ENCODE measurements at regions not wholly inside any gene's neighbourhood (a gene's known extent, or its start where the extent isn't known, plus 50 kb on each side); places are given as distances from the start of the nearest gene placed in this dataset.
A peak's percentile ranks its signal among the peaks of the same experiment; 100 is the strongest.
"Not testable (repeated sequence)": the region's sequence is repeated elsewhere in the genome, so short reads cannot be mapped to it uniquely, and the experiment has no call there.

GRCh38 chr6:169397684-169398083 lies 144.0 kb upstream of the THBS2 start:
- ChIA-PET POLR2A (no interaction called here), CTCF (no interaction called here)
- no peak overlapping the region for H3K27ac Mint-ChIP-seq (ENCODE audit: low read depth, unreplicated experiment)
- no peaks in the 10 kb centered on the region for H3K9me3 Mint-ChIP-seq (ENCODE audit: unreplicated experiment)
- H3K4me1 Mint-ChIP-seq (ENCODE audit: insufficient read depth, unreplicated experiment) = no peaks in the 10 kb centered on the region
- no peak overlapping the region for H3K4me3 Mint-ChIP-seq (ENCODE audit: unreplicated experiment)
- intact Hi-C loops (cut with micrococcal nuclease) = no loop called here
- no TSS peak for BruUV-seq (replicated peaks)
- H3K36me3 Mint-ChIP-seq (ENCODE audit: insufficient read depth, unreplicated experiment) = no peaks in the 10 kb centered on the region
- no peak for DNase-seq (ENCODE audit: unreplicated experiment)
- no peaks in the 10 kb centered on the region for H3K27me3 Mint-ChIP-seq (ENCODE audit: insufficient read depth, unreplicated experiment)
- no peak for TF ChIP-seq CTCF (IDR thresholded peaks at IDR 0.05; ENCODE audit: unreplicated experiment)

GRCh38 chr6:169396554-169397163 lies 143.0 kb upstream of the THBS2 start:
- POLR2A ChIA-PET = no interaction called here
- no TSS peak for BruUV-seq (replicated peaks)
- Mint-ChIP-seq H3K27ac (ENCODE audit: low read depth, unreplicated experiment) (no peak overlapping the region), H3K9me3 (ENCODE audit: unreplicated experiment) (no peaks in the 10 kb centered on the region), H3K27me3 (ENCODE audit: insufficient read depth, unreplicated experiment) (no peaks in the 10 kb centered on the region), H3K4me1 (ENCODE audit: insufficient read depth, unreplicated experiment) (no peaks in the 10 kb centered on the region), H3K4me3 (ENCODE audit: unreplicated experiment) (no peak overlapping the region), H3K36me3 (ENCODE audit: insufficient read depth, unreplicated experiment) (no peaks in the 10 kb centered on the region)
- TF ChIP-seq CTCF (IDR thresholded peaks at IDR 0.05; ENCODE audit: unreplicated experiment) = no peak
- CTCF ChIA-PET = no interaction called here
- DNase-seq (ENCODE audit: unreplicated experiment) = no peak
- intact Hi-C loops (cut with micrococcal nuclease) = no loop called here

- intact Hi-C loops (cut with micrococcal nuclease); H3K27ac Mint-ChIP-seq (ENCODE audit: low read depth, unreplicated experiment); H3K4me3 Mint-ChIP-seq (ENCODE audit: unreplicated experiment); H3K27me3 Mint-ChIP-seq (ENCODE audit: insufficient read depth, unreplicated experiment); CTCF ChIA-PET; H3K9me3 Mint-ChIP-seq (ENCODE audit: unreplicated experiment); POLR2A ChIA-PET; DNase-seq (ENCODE audit: unreplicated experiment); BruUV-seq (replicated peaks); H3K4me1 Mint-ChIP-seq (ENCODE audit: insufficient read depth, unreplicated experiment); H3K36me3 Mint-ChIP-seq (ENCODE audit: insufficient read depth, unreplicated experiment): not testable (repeated sequence)
These were observed 142.4 kb upstream of the THBS2 start for GRCh38 chr6:169396009-169396539.

GRCh38 chr6:169395080-169395805 lies 141.6 kb upstream of the THBS2 start:
- ChIA-PET CTCF (no interaction called here), POLR2A (no interaction called here)
- intact Hi-C loops (cut with micrococcal nuclease) = no loop called here
- Mint-ChIP-seq H3K27ac (ENCODE audit: low read depth, unreplicated experiment) (no peak overlapping the region), H3K9me3 (ENCODE audit: unreplicated experiment) (peaks cover under 1% of the 10 kb centered on the region), H3K27me3 (ENCODE audit: insufficient read depth, unreplicated experiment) (no peaks in the 10 kb centered on the region), H3K4me1 (ENCODE audit: insufficient read depth, unreplicated experiment) (no peaks in the 10 kb centered on the region), H3K4me3 (ENCODE audit: unreplicated experiment) (no peak overlapping the region), H3K36me3 (ENCODE audit: insufficient read depth, unreplicated experiment) (no peaks in the 10 kb centered on the region)
- DNase-seq (ENCODE audit: unreplicated experiment) = peak; percentile 5
- no TSS peak for BruUV-seq (replicated peaks)
- TF ChIP-seq CTCF (IDR thresholded peaks at IDR 0.05; ENCODE audit: unreplicated experiment) = no peak
